NOMO-1 treated with dmso at 0.1 percent for 144 hours (cell line): ENCODE measurements at regions not wholly inside any gene's neighbourhood (a gene's known extent, or its start where the extent isn't known, plus 50 kb on each side); places are given as distances from the start of the nearest gene placed in this dataset.
"Not testable (repeated sequence)": the region's sequence is repeated elsewhere in the genome, so short reads cannot be mapped to it uniquely, and the experiment has no call there.

Source experiments
- DNase-seq: peaks from one replicate; lab custom pipeline; 2025; ENCODE audit not compliant: unreplicated experiment; lab: John Stamatoyannopoulos, UW

GRCh38 chr20:54324041-54324440 lies 116.2 kb downstream of the PFDN4 start:
- DNase-seq, result no peak

GRCh38 chr20:54324652-54325285 lies 116.9 kb downstream of the PFDN4 start:
- DNase-seq, result no peak

DNA sequence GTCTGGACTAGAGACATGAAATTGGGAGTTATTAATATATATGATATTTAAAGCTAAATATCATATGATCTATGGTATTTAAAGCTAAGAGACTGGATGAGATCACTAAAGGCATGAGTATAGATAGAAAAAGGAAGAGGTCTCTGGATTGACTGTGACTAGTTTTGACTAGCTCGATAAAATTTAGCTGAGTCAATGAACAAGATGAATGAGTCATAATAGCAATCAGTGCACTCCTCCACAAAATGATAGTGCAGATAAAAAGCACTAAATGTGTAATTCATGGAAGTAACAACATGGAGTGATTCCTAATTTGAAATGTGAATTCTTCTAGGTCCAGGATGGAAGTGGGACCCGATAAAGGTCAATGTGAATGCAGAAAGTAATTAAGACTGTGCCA lies 127.4 kb downstream of the PFDN4 start:
- no peak for DNase-seq

GRCh38 chr20:54337144-54337543 lies 129.3 kb downstream of the PFDN4 start:
- no peak for DNase-seq

DNA sequence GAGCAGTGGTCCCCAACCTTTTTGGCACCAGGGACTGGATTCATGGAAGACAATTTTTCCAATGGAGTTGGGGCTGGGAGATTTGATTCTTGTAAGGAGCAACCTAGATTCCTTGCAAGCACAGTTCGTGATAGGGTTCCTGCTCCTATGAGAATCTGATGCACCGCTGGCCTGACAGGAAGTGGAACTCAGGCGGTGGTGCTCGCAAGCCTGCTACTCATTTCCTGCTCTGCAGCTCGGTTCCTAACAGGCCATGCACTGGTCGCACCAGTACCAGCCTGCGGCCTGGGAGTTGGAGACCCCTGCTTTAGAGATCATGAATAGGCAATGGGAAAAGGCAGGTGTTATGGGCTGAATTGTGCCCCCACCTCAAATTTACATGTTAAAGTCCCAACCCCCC lies 131.2 kb downstream of the PFDN4 start:
- DNase-seq, result peak; percentile 2

DNA sequence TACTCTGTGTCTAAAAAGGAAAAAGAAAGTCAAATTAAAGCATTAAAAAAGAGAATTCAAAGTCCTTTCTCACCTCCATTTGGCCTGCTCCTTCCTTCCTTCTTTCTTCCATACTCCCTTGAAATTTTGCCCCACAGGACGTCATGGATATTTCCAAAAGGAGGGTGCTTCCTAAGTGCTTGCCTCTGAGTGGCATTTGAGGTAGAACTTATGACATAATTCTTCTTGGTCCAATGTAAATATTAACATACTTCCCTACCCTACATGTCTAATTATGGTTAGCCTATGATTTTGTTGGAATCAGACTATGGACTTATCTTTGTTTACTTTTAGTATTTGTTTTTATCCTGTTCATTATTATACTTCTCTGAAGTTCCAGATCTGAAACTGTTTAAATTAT lies 132.3 kb downstream of the PFDN4 start:
- DNase-seq, result no peak

GRCh38 chr20:54340667-54341081 lies 132.8 kb downstream of the PFDN4 start:
- DNase-seq, result no peak

DNA sequence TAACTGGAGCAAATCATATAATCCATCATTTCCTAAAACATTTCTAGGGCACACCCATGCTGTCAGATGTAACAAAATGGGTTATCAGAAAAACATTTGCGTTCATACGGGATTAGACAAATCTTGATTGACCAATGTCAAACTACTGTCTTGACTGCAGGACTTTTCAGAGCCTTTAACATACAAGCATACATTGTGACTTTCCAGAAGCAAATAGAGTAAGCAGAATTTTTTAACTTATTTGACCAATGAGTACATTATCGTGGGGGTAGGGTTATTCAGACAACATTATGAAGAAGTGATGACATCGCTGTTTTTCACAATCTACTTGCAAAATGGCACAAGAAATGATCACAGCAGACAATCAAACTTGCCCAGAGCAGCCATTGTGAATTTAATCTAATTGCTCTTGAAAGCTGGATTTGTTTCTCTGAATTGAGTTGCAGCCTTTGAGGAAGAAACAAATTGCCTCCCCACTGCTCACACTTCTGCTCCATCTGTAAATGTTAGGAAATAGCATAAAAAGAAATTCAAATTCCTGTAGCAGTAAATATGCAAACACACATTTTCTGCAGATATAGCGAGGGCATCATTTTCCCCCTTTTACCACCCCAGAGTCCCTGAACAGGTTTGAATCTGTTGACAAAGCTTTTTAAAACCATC lies 133.0 kb upstream of the DOK5 start:
- DNase-seq, result no peak

DNA sequence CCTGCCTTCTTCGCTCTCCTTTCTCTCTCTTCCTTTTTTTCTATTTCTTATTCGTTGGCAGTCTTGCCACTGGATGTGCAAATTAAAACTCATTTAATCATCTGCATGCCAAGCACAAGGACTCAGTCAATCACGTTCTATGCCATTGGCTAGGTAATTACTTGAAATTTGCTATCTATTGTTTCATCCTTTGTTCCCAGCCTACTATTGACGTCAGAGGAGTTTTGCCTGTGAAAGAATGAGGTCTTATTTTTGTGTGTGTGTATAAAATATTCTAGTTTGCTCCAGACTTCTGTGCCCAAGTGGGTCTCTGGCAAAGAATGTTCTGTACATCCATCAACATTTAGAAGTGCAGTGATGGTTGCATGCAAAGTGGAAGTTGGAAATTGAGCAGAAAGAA lies 132.3 kb upstream of the DOK5 start:
- DNase-seq, result no peak

DNA sequence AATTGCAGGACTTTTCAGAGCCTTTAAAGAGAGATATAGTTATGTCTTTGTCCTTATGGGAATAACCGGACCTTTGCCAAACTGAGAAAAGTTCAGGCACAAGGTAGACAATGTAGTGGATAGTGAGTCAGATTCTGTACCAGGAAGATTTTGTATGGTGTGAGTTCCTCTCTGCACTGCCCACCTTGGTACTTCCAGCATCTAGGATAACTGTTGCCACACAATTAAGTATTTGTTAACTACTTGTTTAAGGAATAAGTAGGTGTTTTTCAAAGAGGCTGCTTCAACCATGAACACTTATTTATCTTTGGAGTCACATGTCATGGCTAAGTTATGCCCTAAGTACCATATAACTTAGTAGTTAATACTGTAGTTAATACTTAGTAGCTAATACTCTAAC lies 131.8 kb upstream of the DOK5 start:
- no peak for DNase-seq

- no peak for DNase-seq
Measured at GRCh38 chr20:54344832-54345231, 130.6 kb upstream of the DOK5 start.

- peak; percentile 15 for DNase-seq
Measured at GRCh38 chr20:54345301-54345724, 130.1 kb upstream of the DOK5 start.

DNA sequence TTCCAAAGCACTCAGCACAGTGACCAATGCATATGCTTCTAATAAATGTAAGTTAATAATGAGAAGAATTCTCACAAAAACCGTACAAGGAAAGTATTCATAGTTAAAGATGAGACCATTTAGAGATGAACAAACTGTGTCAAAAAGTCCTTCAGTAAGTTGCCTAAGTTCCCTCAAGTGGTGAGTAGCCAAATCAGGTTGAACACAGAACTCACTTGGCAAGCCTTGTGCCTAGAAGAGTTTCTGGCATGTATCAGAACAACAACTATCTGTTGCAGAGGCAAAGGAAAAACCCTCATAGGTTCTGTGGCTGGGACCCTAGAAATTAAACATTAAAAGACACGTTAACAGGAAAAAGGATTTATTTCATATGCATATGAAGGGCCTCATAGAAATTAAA lies 129.6 kb upstream of the DOK5 start:
- no peak for DNase-seq

GRCh38 chr20:54346276-54346675 lies 129.1 kb upstream of the DOK5 start:
- peak; percentile 48 for DNase-seq

GRCh38 chr20:54347166-54347833 lies 128.1 kb upstream of the DOK5 start:
- DNase-seq, result no peak

- no peak for DNase-seq
Measured at GRCh38 chr20:54350415-54350814, 125.0 kb upstream of the DOK5 start.

DNA sequence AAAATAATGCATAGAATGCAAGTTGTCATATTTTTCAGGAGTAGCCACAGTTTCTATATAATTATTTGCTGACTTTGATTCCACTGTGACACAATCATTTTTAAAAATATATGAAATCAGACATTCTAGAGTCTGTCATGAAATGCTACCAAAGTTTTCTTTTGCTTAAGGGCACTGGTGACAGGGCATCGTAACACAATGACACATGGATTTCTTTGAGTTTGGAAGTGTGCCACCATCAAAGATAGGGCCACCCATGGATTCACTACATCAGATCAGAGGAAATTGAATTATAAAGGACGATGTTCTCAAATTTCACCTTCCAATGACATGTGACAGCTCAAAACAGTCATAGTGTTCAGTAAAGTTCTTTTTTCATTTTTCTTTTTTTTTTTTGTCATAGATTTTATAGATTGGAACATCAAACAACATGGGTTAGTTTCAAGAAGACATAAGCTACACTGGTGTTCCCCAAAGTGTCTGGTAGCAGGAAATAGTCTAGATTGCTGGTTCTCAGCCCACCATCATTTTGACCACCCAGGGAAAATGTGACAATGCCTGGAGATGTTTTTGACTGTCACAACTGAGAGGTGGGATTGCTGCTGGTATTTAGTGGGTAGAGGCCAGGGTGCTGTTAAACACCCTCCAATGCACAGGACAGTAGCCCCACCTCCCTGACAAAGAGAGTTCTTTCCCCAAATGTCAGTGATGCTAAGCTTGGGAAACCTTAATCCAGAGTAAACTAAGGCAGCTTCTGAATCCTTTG lies 123.8 kb upstream of the DOK5 start:
- no peak for DNase-seq

DNA sequence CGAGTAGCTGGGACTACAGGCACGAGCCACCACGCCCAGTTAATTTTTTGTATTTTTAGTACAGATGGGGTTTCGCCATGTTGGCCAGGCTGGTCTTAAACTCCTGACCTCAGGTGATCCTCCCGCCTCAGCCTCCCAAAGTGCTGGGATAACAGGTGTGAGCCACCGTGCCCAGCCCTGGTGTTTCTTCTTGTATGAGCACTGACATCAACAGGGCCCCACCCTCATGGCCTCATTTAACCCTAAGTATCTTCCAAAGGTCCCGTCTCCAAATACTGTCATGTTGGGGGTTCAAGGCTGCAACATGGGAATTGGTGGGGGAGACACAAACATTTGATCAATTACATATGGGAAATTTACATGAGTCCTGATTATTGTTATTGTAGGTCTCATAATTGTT lies 122.9 kb upstream of the DOK5 start:
- not testable (repeated sequence) for DNase-seq

DNA sequence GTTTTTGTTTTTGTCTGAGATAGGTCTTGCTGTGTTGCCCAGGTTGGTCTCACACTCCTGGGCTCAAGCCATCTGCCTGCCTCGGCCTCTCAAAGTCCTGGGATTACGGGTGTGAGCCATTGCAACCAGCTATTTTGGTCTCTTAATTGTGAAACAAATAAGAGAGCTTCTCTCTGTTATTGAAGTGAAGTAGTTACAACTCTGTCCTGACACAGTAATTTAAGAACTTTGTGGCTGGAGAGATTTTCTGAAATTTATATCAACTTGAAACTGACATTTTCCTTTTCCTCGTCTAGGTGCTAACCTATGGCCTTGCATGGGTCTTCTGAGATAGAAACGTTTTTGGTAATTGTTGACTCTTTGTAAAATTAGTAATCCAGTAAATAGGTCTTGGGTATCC lies 122.1 kb upstream of the DOK5 start:
- DNase-seq, result no peak

DNA sequence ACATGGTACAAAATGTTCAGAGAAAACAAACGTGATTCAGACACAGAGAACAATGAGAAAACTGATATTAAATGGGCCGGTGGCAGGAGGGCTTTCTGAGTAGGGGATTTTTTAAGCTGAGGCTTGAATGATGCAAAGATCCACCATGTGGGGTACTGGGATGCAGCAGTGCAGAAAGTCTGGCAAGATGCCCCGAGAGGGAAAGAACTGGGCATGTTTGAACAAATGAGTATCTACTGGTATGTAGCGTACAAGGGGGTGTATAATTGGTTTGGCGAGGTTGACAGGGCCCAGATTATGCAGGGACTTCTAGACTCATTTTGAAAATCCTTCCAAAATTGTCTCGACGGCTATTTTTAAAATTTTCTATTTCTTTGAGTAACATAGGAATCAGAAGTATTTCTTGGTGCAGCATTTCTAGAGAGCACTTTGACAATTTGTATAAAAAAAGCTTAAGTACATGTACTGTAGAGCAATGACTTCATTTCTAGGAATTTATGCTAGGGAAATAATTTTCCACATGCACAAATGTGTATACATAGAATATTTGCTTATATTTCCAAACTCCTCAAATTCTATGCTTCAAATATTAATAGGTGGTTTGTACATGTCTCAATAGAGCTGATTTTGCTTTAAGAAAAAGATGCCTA lies 119.6 kb upstream of the DOK5 start:
- DNase-seq, result no peak

GRCh38 chr20:54356801-54357200 lies 118.6 kb upstream of the DOK5 start:
- no peak for DNase-seq
